Activated T-cell treated with anti-CD3 and anti-CD28 coated beads, Interleukin-2, amount 50 U/mL, for 4 hours (primary cell): ENCODE measurements at regions not wholly inside any gene's neighbourhood (a gene's known extent, or its start where the extent isn't known, plus 50 kb on each side); places are given as distances from the start of the nearest gene placed in this dataset.
"Not testable (repeated sequence)": the region's sequence is repeated elsewhere in the genome, so short reads cannot be mapped to it uniquely, and the experiment has no call there.

Experiments
- ATAC-seq, 2 donors: fragments of 200-7000 bp; cut with Tn5 transposase; one replicate each; pipeline ENCODE4 v1.10.0; 2021
- DNase-seq: peaks from one replicate; pipeline ENCODE4 v3.0.0-alpha.2; 2020
- H3K27me3 Mint-ChIP-seq: one replicate; pipeline ENCODE4 v1.8.0; 2021; ENCODE audit warnings: low read depth, mixed read lengths
- H3K36me3 Mint-ChIP-seq: one replicate; pipeline ENCODE4 v1.8.0; 2022; ENCODE audit warnings: mixed read lengths; ENCODE audit not compliant: insufficient read depth
- H3K4me1 Mint-ChIP-seq: one replicate; pipeline ENCODE4 v1.8.0; 2021; ENCODE audit warnings: low read depth, mixed read lengths
- H3K4me3 Mint-ChIP-seq: one replicate; pipeline ENCODE4 v1.8.0; 2021; ENCODE audit warnings: mild to moderate bottlenecking, moderate library complexity, mixed read lengths
- H3K9me3 Mint-ChIP-seq: one replicate; pipeline ENCODE4 v1.8.0; 2021; ENCODE audit warnings: mixed read lengths

DNA sequence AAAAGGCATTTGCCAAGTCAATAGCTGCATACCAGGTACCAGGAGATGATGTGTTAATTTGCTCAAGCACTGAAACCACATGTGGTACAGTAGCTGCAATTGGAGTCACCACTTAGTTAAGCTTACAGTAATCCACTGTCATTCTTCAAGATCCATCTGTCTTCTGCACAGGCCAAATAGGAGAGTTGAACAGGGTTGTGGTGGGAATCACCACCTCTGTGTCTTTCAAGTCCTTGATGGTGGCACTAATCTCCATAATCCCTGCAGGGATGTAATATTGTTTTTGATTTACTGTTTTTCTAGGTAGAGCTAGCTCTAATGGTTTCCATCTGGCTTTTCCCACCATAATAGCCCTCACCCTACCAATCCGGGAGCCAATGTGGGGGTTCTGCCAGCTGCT lies 91.9 kb downstream of the FCRL5 start:
- ATAC-seq: no peak
- DNase-seq: no peak
- Mint-ChIP-seq H3K27me3 (peaks cover 8% of the 10 kb centered on the region), H3K4me3 (no peak overlapping the region), H3K36me3 (no peaks in the 10 kb centered on the region), H3K9me3 (no peaks in the 10 kb centered on the region), H3K4me1 (no peaks in the 10 kb centered on the region)

DNA sequence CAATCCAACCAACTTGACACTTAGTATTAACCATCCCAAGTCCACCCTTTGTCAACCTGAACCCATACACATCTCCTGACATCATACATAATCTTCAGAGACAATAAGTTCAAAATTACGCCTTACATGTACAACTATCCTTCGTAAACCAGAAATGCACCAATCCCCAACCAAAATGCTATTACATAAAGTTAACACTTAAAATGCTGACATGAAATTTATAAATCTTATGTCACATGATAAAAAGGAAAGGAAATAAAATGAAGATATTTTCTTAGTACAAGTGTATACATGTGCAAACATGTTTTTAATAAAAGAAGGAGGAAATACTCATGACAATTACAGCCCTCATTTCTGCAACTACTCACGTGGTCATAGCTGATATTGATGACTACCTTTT lies 95.0 kb downstream of the FCRL5 start:
- H3K4me1 Mint-ChIP-seq: no peaks in the 10 kb centered on the region
- ATAC-seq (no peak), DNase-seq (no peak)
- no peak overlapping the region for H3K4me3 Mint-ChIP-seq
- no peaks in the 10 kb centered on the region for H3K36me3 Mint-ChIP-seq
- no peaks in the 10 kb centered on the region for H3K9me3 Mint-ChIP-seq
- H3K27me3 Mint-ChIP-seq: peaks cover 8% of the 10 kb centered on the region

DNA sequence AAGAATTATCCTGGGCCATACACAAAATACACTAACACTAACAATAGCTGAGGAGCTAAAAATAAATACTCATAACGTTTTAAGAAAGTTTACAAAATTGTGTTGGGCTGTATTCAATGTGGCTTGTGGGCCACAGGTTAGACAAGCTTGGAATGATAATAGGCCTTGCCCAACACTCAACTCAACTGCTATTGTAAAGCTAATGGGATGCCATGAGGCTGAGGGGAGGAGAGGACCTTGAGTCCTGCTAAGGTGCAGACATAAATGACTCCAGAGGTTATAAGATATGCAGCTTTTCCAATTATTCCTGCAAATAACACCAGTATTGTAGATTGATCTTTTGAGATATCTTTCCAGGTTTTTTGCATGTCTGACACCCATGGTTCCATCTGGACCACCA lies 97.0 kb downstream of the FCRL5 start:
- Mint-ChIP-seq H3K27me3 (peaks cover 4% of the 10 kb centered on the region), H3K9me3 (no peaks in the 10 kb centered on the region), H3K4me1 (no peaks in the 10 kb centered on the region), H3K4me3 (no peak overlapping the region), H3K36me3 (no peaks in the 10 kb centered on the region)
- ATAC-seq (no peak), DNase-seq (no peak)

DNA sequence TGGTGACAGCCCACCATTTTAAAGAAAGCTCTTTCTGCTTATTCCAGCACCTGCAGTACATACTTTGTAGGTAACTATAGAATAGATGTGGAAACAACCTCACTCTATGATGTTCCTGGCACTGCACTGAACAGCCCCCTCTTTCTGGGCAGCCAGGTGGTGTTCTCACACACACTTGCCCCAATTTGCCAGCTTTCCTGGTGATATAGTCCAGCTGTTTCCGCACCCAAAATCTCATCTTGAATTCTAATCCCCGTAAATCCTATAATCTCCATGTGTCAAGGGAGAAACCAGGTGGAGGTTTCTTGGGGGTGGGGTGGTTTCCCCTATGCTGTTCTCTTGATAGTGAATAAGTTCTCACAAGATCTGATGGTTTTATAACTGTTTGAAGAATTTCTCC lies 102.2 kb downstream of the FCRL5 start:
- Mint-ChIP-seq H3K4me1 (no peaks in the 10 kb centered on the region), H3K4me3 (no peak overlapping the region), H3K36me3 (no peaks in the 10 kb centered on the region), H3K27me3 (no peaks in the 10 kb centered on the region), H3K9me3 (no peaks in the 10 kb centered on the region)
- no peak for ATAC-seq
- no peak for DNase-seq

DNA sequence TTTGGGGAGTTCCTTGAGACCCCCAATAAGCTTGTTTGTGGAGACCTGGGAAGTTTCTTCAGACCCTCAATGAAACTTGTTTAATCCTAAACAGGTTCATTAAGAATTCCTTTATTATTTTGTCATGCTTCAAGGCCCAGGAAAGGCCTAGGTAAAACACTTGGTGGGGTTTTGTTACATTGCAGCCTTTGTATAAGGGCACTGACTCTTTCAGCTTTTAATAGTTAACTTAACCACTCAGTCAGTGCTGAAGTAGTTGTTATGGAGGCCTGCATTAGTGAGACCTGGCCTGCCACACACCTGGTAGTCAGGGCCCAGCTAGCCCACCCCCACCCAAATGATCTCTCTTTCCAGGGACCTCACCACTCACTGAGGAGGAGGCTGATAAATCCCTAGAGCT lies 103.7 kb downstream of the FCRL5 start:
- no peaks in the 10 kb centered on the region for H3K27me3 Mint-ChIP-seq
- no peaks in the 10 kb centered on the region for H3K9me3 Mint-ChIP-seq
- no peak for DNase-seq
- no peaks in the 10 kb centered on the region for H3K36me3 Mint-ChIP-seq
- H3K4me3 Mint-ChIP-seq: no peak overlapping the region
- no peaks in the 10 kb centered on the region for H3K4me1 Mint-ChIP-seq
- ATAC-seq: no peak

DNA sequence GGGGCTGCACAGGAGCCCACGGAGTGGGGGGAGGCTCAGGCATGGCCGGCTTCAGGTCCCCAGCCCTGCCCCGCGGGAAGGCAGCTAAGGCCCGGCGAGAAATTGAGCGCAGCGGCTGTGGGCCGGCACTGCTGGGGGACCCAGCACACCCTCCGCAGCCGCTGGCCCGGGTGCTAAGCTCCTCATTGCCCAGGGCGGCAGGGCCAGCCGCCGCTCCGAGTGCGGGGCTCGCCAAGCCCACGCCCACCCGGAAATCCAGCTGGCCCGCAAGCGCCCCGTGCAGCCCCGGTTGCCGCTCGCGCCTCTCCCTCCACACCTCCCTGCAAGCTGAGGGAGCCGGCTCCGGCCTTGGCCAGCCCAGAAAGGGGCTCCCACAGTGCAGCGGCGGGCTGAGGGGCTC lies 106.0 kb downstream of the FCRL5 start:
- ATAC-seq, H3K9me3 Mint-ChIP-seq, H3K4me3 Mint-ChIP-seq, H3K27me3 Mint-ChIP-seq, H3K4me1 Mint-ChIP-seq, DNase-seq, H3K36me3 Mint-ChIP-seq: not testable (repeated sequence)

DNA sequence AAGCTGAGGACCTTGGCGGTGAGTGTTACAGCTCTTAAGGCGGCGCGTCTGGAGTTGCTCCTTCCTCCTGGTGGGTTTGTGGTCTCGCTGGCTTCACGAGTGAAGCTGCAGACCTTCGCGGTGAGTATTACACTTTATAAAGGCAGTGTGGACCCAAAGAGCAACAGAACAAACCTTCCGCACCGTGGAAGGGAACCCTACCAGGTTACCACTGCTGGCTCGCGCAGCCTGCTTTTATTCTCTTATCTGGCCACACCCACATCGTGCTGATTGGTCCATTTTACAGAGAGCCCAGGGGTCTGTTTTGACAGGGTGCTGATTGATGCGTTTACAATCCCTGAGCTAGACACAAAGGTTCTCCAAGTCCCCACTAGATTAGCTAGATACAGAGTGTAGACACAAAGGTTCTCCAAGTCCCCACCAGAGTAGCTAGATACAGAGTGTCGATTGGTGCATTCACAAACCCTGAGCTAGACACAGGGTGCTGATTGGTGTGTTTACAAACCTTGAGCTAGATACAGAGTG lies 106.6 kb downstream of the FCRL5 start:
- not testable (repeated sequence) for ATAC-seq, H3K4me3 Mint-ChIP-seq, H3K27me3 Mint-ChIP-seq, H3K36me3 Mint-ChIP-seq, DNase-seq, H3K9me3 Mint-ChIP-seq, H3K4me1 Mint-ChIP-seq

DNA sequence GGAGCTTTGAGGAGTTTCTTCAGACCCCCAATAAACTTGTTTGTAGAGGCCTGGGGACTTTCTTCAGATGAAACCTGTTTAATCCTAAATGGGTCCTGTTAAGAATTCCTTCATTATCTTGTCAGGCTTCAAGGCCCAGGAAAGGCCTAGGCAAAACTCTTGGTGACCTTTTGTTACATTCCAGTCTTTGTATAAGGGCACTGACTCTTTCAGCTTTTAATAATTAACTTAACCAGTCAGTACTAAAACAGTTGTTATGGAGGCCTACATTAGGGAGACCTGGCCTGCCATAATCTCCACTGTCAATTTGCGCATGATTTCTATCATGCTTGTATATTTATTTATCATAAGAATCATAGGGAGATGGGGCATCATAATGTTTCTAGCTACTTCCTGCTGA lies 110.2 kb downstream of the FCRL5 start:
- peaks cover 1% of the 10 kb centered on the region for H3K27me3 Mint-ChIP-seq
- no peaks in the 10 kb centered on the region for H3K9me3 Mint-ChIP-seq
- DNase-seq (no peak), ATAC-seq (no peak)
- no peaks in the 10 kb centered on the region for H3K36me3 Mint-ChIP-seq
- no peaks in the 10 kb centered on the region for H3K4me1 Mint-ChIP-seq
- H3K4me3 Mint-ChIP-seq: no peak overlapping the region

DNA sequence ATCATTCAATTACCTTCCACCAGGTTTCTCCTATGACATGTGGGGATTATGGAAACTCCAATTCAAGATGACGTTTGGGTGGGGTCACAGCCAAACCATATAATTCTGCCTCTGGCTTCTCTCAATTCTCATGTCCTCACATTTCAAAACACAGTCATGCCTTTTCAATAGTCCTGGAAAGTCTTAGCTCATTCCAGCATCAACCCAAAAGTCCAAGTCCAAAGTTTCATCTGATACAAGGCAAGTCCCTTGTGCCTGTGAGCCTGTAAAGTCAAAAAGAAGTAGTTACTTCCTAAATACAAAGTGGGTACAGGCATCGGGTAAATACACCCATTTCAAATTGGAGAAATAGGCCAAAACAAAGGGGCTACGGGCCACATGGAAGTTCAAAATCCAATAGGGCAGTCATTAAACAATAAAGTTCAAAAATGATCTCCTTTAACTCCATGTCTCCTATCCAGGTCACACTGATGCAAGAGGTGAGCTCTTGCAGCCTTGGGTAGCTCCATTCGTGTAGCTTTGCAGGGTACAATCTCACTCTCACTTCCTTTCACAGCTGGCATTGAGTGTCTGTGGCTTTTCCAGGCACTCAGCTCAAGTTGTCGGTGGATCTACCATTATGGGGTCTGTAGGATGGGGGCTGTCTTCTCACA lies 112.9 kb downstream of the FCRL5 start:
- Mint-ChIP-seq H3K27me3 (peaks cover 1% of the 10 kb centered on the region), H3K36me3 (no peaks in the 10 kb centered on the region), H3K4me3 (no peak overlapping the region), H3K9me3 (no peaks in the 10 kb centered on the region), H3K4me1 (no peaks in the 10 kb centered on the region)
- DNase-seq: no peak
- no peak for ATAC-seq

DNA sequence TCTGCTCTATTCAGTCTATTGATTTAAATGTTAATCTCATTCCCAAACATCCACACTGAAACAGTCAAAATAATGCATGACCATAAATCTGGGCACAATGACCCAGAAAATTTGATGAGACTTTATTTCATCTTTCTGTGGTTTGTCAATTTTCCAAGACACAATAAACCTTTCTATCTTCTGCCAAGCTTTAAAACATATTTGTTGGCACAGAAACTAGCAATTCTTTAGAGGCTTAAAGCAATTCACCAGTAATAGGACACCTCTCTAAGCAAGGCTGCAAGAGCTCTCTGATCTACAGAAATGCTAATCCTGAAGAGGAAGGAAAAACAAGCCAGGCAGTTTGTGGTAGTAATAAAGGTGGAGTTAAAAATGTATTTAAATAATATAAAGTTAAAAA lies 113.7 kb downstream of the FCRL5 start:
- ATAC-seq: no peak
- no peak for DNase-seq
- no peaks in the 10 kb centered on the region for H3K4me1 Mint-ChIP-seq
- H3K27me3 Mint-ChIP-seq: peaks cover 5% of the 10 kb centered on the region
- H3K9me3 Mint-ChIP-seq: no peaks in the 10 kb centered on the region
- no peaks in the 10 kb centered on the region for H3K36me3 Mint-ChIP-seq
- no peak overlapping the region for H3K4me3 Mint-ChIP-seq

DNA sequence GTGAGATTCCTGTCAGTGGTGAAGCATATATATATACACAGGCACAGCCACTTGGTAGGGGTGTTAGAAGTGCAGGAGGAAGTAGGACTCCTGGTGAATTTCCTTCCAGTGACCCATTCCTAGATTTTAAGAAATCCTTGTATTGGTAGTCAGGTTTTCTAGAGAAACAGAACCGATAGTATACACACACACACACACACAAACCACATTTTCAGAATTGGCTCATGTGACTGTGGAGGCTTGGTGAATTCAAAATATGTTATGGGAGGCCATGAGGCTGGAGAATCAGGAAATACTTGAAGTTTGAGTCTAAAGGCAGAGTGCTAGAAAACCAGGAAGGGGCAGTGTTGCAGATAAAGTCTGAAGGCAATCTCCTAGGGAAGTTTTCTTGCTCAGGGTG lies 114.2 kb downstream of the FCRL5 start:
- H3K27me3 Mint-ChIP-seq: peaks cover 10% of the 10 kb centered on the region
- ATAC-seq: no peak
- H3K36me3 Mint-ChIP-seq: no peaks in the 10 kb centered on the region
- no peaks in the 10 kb centered on the region for H3K9me3 Mint-ChIP-seq
- H3K4me1 Mint-ChIP-seq: no peaks in the 10 kb centered on the region
- no peak overlapping the region for H3K4me3 Mint-ChIP-seq
- DNase-seq: no peak

DNA sequence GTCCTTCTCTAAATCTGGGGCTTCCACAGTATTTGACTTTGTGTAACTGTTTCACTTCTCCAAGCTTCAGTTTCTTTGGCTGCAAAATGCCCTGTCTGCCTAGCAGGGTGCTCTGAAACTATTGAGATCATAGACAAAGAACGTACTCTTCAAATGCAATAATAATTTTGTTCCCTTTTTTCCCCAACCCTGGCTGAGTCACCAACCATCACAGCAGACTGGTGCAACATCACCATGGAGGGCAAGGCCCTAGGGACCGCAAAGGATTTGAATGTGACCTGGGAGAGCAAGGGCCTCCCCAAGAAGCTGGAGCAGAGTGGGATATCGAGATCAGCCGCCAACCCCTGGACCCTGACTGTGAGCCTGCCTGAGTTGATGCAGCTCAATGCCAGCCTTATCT lies 115.0 kb downstream of the FCRL5 start:
- no peak overlapping the region for H3K4me3 Mint-ChIP-seq
- H3K36me3 Mint-ChIP-seq: no peaks in the 10 kb centered on the region
- H3K27me3 Mint-ChIP-seq: peaks cover 10% of the 10 kb centered on the region
- no peaks in the 10 kb centered on the region for H3K9me3 Mint-ChIP-seq
- ATAC-seq (no peak), DNase-seq (no peak)
- no peaks in the 10 kb centered on the region for H3K4me1 Mint-ChIP-seq

DNA sequence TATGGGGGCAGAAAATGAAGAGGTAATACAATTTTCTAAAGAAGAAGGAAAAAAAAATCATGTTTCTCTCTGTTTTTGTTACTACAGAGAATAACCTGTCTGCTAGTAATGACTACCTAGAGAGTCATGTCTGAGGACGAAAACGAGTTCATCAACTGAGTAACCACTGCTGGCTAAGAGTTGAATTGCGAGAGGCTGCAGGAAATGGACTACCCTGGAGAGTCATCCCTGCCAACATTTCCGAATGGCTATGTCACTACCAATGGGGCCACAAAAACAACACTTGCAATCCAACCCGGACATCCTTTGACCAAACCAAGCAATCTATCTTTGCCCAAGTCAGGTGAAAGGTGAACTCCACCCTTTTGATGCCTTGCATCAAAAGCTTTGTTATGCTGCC lies 120.6 kb downstream of the FCRL5 start:
- Mint-ChIP-seq H3K27me3 (peaks cover 9% of the 10 kb centered on the region), H3K9me3 (no peaks in the 10 kb centered on the region), H3K36me3 (no peaks in the 10 kb centered on the region), H3K4me1 (no peaks in the 10 kb centered on the region), H3K4me3 (no peak overlapping the region)
- DNase-seq (no peak), ATAC-seq (no peak)

DNA sequence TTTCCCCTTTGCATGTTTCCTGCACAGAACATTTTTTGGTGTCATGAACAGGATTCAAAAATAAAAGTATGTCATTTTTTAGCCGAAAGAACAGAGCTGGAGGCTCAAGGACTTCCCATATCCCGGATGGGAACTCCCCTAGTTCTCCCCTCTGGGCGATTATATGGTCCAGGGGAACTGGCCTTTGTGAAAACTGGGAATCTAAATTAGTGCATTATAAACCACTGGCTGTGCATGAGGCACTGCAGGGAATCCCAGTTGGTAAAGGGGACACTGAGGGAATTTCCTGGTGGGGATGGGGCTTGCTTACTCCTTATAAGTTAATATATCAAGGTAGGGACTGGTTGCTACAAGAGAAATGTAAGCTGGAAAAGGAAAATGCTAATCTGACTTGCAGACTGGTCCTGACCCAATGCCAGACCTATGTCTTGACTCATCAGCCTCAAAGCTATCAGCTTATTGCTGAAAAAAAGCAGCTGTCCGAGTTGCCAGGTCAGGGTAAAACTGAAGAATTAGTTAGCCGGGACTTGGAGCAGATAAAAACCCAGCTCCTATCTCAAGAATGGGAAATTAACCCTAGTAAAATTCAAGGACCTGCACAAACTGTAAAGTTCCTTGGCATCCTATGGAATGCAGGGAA lies 122.6 kb downstream of the FCRL5 start:
- DNase-seq (no peak), ATAC-seq (no peak)
- no peak overlapping the region for H3K4me3 Mint-ChIP-seq
- H3K36me3 Mint-ChIP-seq: no peaks in the 10 kb centered on the region
- no peaks in the 10 kb centered on the region for H3K4me1 Mint-ChIP-seq
- peaks cover 9% of the 10 kb centered on the region for H3K27me3 Mint-ChIP-seq
- no peaks in the 10 kb centered on the region for H3K9me3 Mint-ChIP-seq

DNA sequence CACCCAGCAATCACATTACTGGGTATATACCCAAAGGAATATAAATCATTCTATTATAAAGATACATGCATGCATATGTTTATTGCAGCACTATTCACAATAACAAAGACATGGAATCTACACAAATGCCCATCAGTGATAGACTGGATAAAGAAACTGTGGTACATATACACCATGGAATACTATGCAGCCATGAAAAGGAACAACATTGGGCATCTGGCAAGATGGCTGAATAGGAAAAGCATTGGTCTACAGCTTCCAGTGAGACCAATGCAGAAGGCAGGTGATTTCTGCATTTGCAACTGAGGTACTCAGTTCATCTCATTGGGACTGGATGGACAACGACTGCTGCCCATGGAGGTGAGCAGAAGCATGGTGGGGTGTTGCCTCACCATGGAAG lies 128.6 kb downstream of the FCRL5 start:
- DNase-seq, H3K4me1 Mint-ChIP-seq, H3K4me3 Mint-ChIP-seq, ATAC-seq, H3K27me3 Mint-ChIP-seq, H3K9me3 Mint-ChIP-seq, H3K36me3 Mint-ChIP-seq: not testable (repeated sequence)
